ENCODE measurements at regions not wholly inside any gene's neighbourhood (a gene's known extent, or its start where the extent isn't known, plus 50 kb on each side); places are given as distances from the start of the nearest gene placed in this dataset.

DNA sequence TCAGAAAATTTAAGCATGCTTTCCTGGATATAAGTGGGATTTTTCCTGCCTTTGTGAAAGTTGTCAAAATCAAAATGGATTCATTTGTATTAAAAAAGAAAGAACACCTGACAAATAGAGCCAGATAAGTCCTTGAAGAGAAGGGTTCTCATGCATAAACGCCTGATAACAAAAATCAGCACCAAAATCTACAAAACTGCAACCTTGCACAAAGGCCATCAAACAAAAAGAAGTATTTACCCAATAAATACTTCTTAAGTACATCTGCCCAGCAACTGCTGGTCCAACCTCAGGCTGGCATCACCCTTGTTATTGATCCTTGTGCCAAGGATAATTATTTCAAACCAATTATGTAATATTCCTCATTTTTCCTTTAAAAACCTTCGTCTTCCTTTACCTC is 315.9 kb downstream of the GPD2 start:
- TF ChIP-seq, protein P1, sequence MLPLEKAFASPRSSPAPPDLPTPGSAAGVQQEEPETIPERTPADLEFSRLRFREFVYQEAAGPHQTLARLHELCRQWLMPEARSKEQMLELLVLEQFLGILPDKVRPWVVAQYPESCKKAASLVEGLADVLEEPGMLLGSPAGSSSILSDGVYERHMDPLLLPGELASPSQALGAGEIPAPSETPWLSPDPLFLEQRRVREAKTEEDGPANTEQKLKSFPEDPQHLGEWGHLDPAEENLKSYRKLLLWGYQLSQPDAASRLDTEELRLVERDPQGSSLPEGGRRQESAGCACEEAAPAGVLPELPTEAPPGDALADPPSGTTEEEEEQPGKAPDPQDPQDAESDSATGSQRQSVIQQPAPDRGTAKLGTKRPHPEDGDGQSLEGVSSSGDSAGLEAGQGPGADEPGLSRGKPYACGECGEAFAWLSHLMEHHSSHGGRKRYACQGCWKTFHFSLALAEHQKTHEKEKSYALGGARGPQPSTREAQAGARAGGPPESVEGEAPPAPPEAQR (CRISPR knock-in tag; IDR thresholded peaks at IDR 0.05), result no peak
- TF ChIP-seq FOXJ3 (CRISPR knock-in tag; IDR thresholded peaks at IDR 0.05; ENCODE audit: borderline replicate concordance) (no peak), ATF3 (CRISPR knock-in tag; conservative IDR thresholded peaks at IDR 0.05) (no peak), CTCF (IDR thresholded peaks at IDR 0.05) (no peak), FOXK1 (CRISPR knock-in tag; IDR thresholded peaks at IDR 0.05) (no peak), GTF2I (CRISPR knock-in tag; conservative IDR thresholded peaks at IDR 0.05) (no peak), SP1 (CRISPR knock-in tag; conservative IDR thresholded peaks at IDR 0.05) (no peak), HMGXB4 (CRISPR knock-in tag; IDR thresholded peaks at IDR 0.05) (no peak), GABPB1 (CRISPR knock-in tag; IDR thresholded peaks at IDR 0.05) (no peak)
- TF ChIP-seq, protein P2, sequence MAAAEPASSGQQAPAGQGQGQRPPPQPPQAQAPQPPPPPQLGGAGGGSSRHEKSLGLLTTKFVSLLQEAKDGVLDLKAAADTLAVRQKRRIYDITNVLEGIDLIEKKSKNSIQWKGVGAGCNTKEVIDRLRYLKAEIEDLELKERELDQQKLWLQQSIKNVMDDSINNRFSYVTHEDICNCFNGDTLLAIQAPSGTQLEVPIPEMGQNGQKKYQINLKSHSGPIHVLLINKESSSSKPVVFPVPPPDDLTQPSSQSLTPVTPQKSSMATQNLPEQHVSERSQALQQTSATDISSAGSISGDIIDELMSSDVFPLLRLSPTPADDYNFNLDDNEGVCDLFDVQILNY (CRISPR knock-in tag; IDR thresholded peaks at IDR 0.05), result no peak
- TF ChIP-seq, protein P3, sequence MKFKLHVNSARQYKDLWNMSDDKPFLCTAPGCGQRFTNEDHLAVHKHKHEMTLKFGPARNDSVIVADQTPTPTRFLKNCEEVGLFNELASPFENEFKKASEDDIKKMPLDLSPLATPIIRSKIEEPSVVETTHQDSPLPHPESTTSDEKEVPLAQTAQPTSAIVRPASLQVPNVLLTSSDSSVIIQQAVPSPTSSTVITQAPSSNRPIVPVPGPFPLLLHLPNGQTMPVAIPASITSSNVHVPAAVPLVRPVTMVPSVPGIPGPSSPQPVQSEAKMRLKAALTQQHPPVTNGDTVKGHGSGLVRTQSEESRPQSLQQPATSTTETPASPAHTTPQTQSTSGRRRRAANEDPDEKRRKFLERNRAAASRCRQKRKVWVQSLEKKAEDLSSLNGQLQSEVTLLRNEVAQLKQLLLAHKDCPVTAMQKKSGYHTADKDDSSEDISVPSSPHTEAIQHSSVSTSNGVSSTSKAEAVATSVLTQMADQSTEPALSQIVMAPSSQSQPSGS (CRISPR knock-in tag; IDR thresholded peaks at IDR 0.05; ENCODE audit: borderline replicate concordance, low read depth), result no peak
